ENCODE measurements at regions not wholly inside any gene's neighbourhood (a gene's known extent, or its start where the extent isn't known, plus 50 kb on each side); places are given as distances from the start of the nearest gene placed in this dataset.

DNA sequence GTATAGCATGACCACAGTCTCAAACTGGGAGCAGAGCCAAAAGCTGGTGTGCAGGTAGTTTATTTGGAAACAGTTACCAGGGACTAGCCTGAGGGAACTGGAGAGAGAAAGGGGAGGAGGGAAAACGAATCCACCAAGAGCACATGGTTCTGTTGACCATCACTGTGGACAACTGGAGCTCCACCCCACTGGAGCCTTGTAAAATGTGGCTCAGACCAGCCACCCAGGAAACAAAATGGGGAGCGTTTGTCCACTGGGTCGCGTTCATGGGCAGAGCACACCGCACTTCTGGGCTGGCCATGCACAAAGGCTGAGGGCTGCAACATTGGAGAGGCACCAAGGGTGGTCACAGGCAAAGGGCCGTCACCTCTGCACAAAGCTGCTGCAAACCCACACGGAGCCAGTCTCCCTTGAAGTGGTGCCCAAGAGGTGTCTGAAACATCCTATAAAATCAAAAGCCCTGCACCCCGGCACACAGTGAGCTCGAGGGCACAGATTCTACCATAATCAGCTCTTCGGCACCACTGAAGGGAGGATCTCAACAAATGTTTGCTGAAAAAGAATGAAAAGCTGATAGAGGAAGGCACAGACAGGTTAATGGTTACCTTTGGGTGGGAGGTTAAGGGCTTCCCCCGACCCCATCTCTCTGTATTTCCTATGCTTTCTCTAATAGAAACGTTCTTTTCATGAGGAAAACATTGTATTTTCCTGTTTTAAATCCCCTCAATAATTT is 192.9 kb downstream of the INHBB start:
- TF ChIP-seq, protein P1, sequence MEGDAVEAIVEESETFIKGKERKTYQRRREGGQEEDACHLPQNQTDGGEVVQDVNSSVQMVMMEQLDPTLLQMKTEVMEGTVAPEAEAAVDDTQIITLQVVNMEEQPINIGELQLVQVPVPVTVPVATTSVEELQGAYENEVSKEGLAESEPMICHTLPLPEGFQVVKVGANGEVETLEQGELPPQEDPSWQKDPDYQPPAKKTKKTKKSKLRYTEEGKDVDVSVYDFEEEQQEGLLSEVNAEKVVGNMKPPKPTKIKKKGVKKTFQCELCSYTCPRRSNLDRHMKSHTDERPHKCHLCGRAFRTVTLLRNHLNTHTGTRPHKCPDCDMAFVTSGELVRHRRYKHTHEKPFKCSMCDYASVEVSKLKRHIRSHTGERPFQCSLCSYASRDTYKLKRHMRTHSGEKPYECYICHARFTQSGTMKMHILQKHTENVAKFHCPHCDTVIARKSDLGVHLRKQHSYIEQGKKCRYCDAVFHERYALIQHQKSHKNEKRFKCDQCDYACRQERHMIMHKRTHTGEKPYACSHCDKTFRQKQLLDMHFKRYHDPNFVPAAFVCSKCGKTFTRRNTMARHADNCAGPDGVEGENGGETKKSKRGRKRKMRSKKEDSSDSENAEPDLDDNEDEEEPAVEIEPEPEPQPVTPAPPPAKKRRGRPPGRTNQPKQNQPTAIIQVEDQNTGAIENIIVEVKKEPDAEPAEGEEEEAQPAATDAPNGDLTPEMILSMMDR (IDR thresholded peaks at IDR 0.05; ENCODE audit: low read length): no peak
- no peak for TF ChIP-seq EZH2 (optimal IDR thresholded peaks at IDR 0.05; ENCODE audit: low read depth, low read length)

Data from MM.1S (cell line).